Lung (tissue), 11 donors: ENCODE measurements at regions not wholly inside any gene's neighbourhood (a gene's known extent, or its start where the extent isn't known, plus 50 kb on each side); places are given as distances from the start of the nearest gene placed in this dataset.
A peak's percentile ranks its signal among the peaks of the same experiment; 100 is the strongest.
"Not testable (repeated sequence)": the region's sequence is repeated elsewhere in the genome, so short reads cannot be mapped to it uniquely, and the experiment has no call there.

ENCODE experiments used
- ATAC-seq: fragments of 200-7000 bp; cut with Tn5 transposase; one replicate; pipeline ENCODE4 v1.9.1; 2020; ENCODE audit warnings: moderate number of reproducible peaks; ENCODE audit not compliant: insufficient read depth, low FRiP score
- DNase-seq, 3 donors: peaks; one replicate each; pipeline ENCODE4 v3.0.0-alpha.2; 2013 to 2017
- H3K27ac ChIP-seq, 2 donors: one replicate each; pipeline ENCODE4 v1.5.1; 2013; ENCODE audit warnings: mild to moderate bottlenecking in 2 of 2, moderate library complexity in 2 of 2, control low read depth in 1 of 2, inconsistent platforms in 1 of 2, low read depth in 1 of 2, low read length in 1 of 2
- H3K27me3 ChIP-seq, 3 donors: one replicate each; pipeline ENCODE4 v1.5.1; 2013; ENCODE audit warnings: low read length in 2 of 3; ENCODE audit not compliant: control insufficient read depth in 3 of 3, insufficient read depth in 3 of 3
- H3K36me3 ChIP-seq, 4 donors: one replicate each; pipeline ENCODE4 v1.5.1; 2013; ENCODE audit warnings: low read length in 4 of 4, mild to moderate bottlenecking in 1 of 4, moderate library complexity in 1 of 4; ENCODE audit not compliant: control insufficient read depth in 4 of 4, insufficient read depth in 4 of 4
- H3K4me1 ChIP-seq, 5 donors: one replicate each; pipeline ENCODE4 v1.5.1; 2013; ENCODE audit warnings: low read length in 5 of 5, mild to moderate bottlenecking in 2 of 5, moderate library complexity in 1 of 5; ENCODE audit not compliant: control insufficient read depth in 5 of 5, insufficient read depth in 5 of 5
- H3K4me3 ChIP-seq: one replicate; pipeline ENCODE4 v1.5.1; 2013; ENCODE audit warnings: mild to moderate bottlenecking, control low read depth, moderate library complexity
- H3K9ac ChIP-seq, 2 donors: one replicate each; pipeline ENCODE4 v1.5.1; 2013; ENCODE audit warnings: low read length in 2 of 2, control low read depth in 1 of 2; ENCODE audit not compliant: insufficient read depth in 1 of 2
- H3K9me3 ChIP-seq, 4 donors: one replicate each; pipeline ENCODE4 v1.5.1; 2013; ENCODE audit warnings: low read length in 3 of 4, mild to moderate bottlenecking in 1 of 4, moderate library complexity in 1 of 4; ENCODE audit not compliant: control insufficient read depth in 4 of 4, insufficient read depth in 3 of 4
- CTCF ChIP-seq: IDR thresholded peaks from 2 replicates; pipeline ENCODE4 v1.5.1; 2012; ENCODE audit warnings: mild to moderate bottlenecking; ENCODE audit errors: control extremely low read depth, extremely low read depth
- WGBS, 2 donors: extraction: QIAGEN DNeasy Blood & Tissue Kit; methylation state at CpG; one replicate each; pipeline ENCODE4 v1.1.7; 2013; 5-methylcytosine and 5-hydroxymethylcytosine counted together
- donor health status: control.
- donor health status: control.
- donor health status: Bipolar disorder and iron deficiency.
- donor health status: healthy.
- donor health status: DM: yes; HTN: yes; CAD: no.

GRCh38 chr10:9561821-9562505, 1455.7 kb upstream of the CELF2 start:
- H3K9me3 ChIP-seq = peaks cover 0 to 4% (median 0%) of the 10 kb centered on the region in 4 donors
- ATAC-seq (no peak), DNase-seq (no peak)
- H3K36me3 ChIP-seq = no peaks in the 10 kb centered on the region
- no peak overlapping the region for H3K4me3 ChIP-seq
- 36 to 37% methylated on average over 1 of the region's 1 CpG for WGBS, 2 donors
- TF ChIP-seq CTCF = no peak
- H3K9ac ChIP-seq = no peak overlapping the region
- no peaks in the 10 kb centered on the region for H3K27me3 ChIP-seq
- peaks cover 0 to 7% (median 0%) of the 10 kb centered on the region in 5 donors for H3K4me1 ChIP-seq
- no peak overlapping the region for H3K27ac ChIP-seq

- Histone ChIP-seq H3K4me3 (no peak overlapping the region), H3K4me1 (no peaks in the 10 kb centered on the region), H3K9me3 (no peaks in the 10 kb centered on the region), H3K9ac (no peak overlapping the region), H3K36me3 (no peaks in the 10 kb centered on the region), H3K27me3 (no peaks in the 10 kb centered on the region), H3K27ac (no peak overlapping the region)
- 26 to 43% methylated on average over 1 of the region's 1 CpG for WGBS, 2 donors
- no peak for TF ChIP-seq CTCF
- ATAC-seq = no peak
- DNase-seq = peak in 2 of 3 donors; percentile 12 to 17
These were observed 1439.9 kb upstream of the CELF2 start for GRCh38 chr10:9577746-9578145.

GRCh38 chr10:9579110-9579705, 1438.5 kb upstream of the CELF2 start:
- H3K4me3 ChIP-seq = no peak overlapping the region
- ATAC-seq = no peak
- H3K27me3 ChIP-seq = no peaks in the 10 kb centered on the region
- TF ChIP-seq CTCF = no peak
- DNase-seq = peak in 1 of 3 donors; percentile 25
- H3K36me3 ChIP-seq = no peaks in the 10 kb centered on the region
- 81 to 87% methylated on average over 3 of the region's 3 CpGs for WGBS, 2 donors
- H3K9me3 ChIP-seq = no peaks in the 10 kb centered on the region
- H3K4me1 ChIP-seq = no peaks in the 10 kb centered on the region
- no peak overlapping the region for H3K9ac ChIP-seq
- no peak overlapping the region for H3K27ac ChIP-seq

- 44 to 80% methylated on average over 1 of the region's 1 CpG for WGBS, 2 donors
- not testable (repeated sequence) for H3K4me3 ChIP-seq, H3K27ac ChIP-seq, DNase-seq, H3K9me3 ChIP-seq, H3K4me1 ChIP-seq, ATAC-seq, H3K36me3 ChIP-seq, H3K9ac ChIP-seq, H3K27me3 ChIP-seq
These were observed 1434.9 kb upstream of the CELF2 start for GRCh38 chr10:9582803-9583202.
